GM12878 (cell line): ENCODE measurements at regions not wholly inside any gene's neighbourhood (a gene's known extent, or its start where the extent isn't known, plus 50 kb on each side); places are given as distances from the start of the nearest gene placed in this dataset.

Source experiments
- ASH2L ChIP-seq: fragments of 300-600, 200-600 bp; sonication (generic); IDR thresholded peaks from 2 replicates; pipeline ENCODE4 v1.6.1; 2017; ENCODE audit warnings: low read depth, mild to moderate bottlenecking, borderline replicate concordance
- TAF1 ChIP-seq: IDR thresholded peaks from 2 replicates; pipeline ENCODE4 v1.6.1; 2011; ENCODE audit warnings: mild to moderate bottlenecking, low read depth, low read length, borderline replicate concordance
- YY1 ChIP-seq: IDR thresholded peaks from 2 replicates; pipeline ENCODE4 v1.6.1; 2011; ENCODE audit warnings: low read depth, mild to moderate bottlenecking, low read length
- ZBTB11 ChIP-seq: fragments of 450-650 bp; formaldehyde crosslinking; IDR thresholded peaks from 2 replicates; pipeline ENCODE4 v1.5.0; 2022; ENCODE audit warnings: mild to moderate bottlenecking, missing genetic modification characterization
- ZNF217 ChIP-seq: fragments of 450-650 bp; IDR thresholded peaks from 2 replicates; pipeline ENCODE4 v1.6.1; 2017; ENCODE audit warnings: antibody characterized with exemption, mild to moderate bottlenecking
- TF ChIP-seq, protein P1 (sequence below), 3 experiments: IDR thresholded peaks in 2 of 3; conservative IDR thresholded peaks in 1 of 3; 2 replicates each; pipeline ENCODE4 v1.5.1; 2011; ENCODE audit warnings: low read depth in 3 of 3, low read length in 3 of 3, mild to moderate bottlenecking in 3 of 3, control low read depth in 2 of 3, moderate library complexity in 2 of 3, inconsistent platforms in 1 of 3, mixed read lengths in 1 of 3; ENCODE audit not compliant: control insufficient read depth in 2 of 3, insufficient read depth in 1 of 3; ENCODE audit errors: extremely low read depth in 1 of 3

DNA sequence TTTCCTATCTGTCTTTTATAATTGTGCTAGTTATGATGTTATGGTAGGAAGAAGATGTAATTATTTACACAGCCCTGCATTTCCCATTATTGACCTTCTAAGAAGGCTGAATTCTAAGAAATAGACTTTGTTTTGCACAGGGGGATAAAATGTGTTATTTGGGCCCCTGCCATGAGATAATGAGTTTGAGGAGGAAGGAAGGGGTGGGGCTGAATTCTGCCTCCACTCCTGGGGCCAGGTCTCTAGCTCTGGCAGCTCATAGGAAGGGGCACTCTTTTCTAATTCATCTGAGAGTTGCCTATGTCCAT lies 69.2 kb upstream of the GOLGA8B start:
- no peak for TF ChIP-seq TAF1
- TF ChIP-seq ZBTB11 (CRISPR knock-in tag), result no peak
- no peak for TF ChIP-seq YY1
- TF ChIP-seq ASH2L, result no peak
- TF ChIP-seq ZNF217, result no peak
- TF ChIP-seq, protein P1, sequence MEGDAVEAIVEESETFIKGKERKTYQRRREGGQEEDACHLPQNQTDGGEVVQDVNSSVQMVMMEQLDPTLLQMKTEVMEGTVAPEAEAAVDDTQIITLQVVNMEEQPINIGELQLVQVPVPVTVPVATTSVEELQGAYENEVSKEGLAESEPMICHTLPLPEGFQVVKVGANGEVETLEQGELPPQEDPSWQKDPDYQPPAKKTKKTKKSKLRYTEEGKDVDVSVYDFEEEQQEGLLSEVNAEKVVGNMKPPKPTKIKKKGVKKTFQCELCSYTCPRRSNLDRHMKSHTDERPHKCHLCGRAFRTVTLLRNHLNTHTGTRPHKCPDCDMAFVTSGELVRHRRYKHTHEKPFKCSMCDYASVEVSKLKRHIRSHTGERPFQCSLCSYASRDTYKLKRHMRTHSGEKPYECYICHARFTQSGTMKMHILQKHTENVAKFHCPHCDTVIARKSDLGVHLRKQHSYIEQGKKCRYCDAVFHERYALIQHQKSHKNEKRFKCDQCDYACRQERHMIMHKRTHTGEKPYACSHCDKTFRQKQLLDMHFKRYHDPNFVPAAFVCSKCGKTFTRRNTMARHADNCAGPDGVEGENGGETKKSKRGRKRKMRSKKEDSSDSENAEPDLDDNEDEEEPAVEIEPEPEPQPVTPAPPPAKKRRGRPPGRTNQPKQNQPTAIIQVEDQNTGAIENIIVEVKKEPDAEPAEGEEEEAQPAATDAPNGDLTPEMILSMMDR (IDR thresholded peaks at IDR 0.05 in 2 of 3, conservative IDR thresholded peaks at IDR 0.05 in 1 of 3; ENCODE audit: control insufficient read depth in 2 of 3, extremely low read depth in 1 of 3, insufficient read depth in 1 of 3, low read depth in 3 of 3, low read length in 3 of 3), result no peak
